ENCODE measurements at regions not wholly inside any gene's neighbourhood (a gene's known extent, or its start where the extent isn't known, plus 50 kb on each side); places are given as distances from the start of the nearest gene placed in this dataset.

GRCh38 chr14:97414718-97415098 is 617.5 kb downstream of the VRK1 start:
- no peaks in the 10 kb centered on the region for H3K36me3 ChIP-seq (ENCODE audit: control insufficient read depth in 1 of 2, insufficient read depth in 2 of 2, low read length in 2 of 2)
- H3K27ac ChIP-seq (ENCODE audit: low read depth, low read length) = no peak overlapping the region
- no peak overlapping the region for H3K4me2 ChIP-seq (ENCODE audit: low read length)
- H2AK5ac ChIP-seq (ENCODE audit: low read length) = no peak overlapping the region
- no peaks in the 10 kb centered on the region for H3K79me1 ChIP-seq (ENCODE audit: low read length)
- no peak overlapping the region for H3K14ac ChIP-seq (ENCODE audit: low read length)
- WGBS (ENCODE audit: extremely low coverage, insufficient coverage, insufficient read length) = no CpG with 5 or more reads among the region's 11 CpGs
- peaks cover 0 to 2% of the 10 kb centered on the region in 2 experiments for H3K4me1 ChIP-seq (ENCODE audit: control insufficient read depth in 1 of 2, insufficient read depth in 2 of 2, low read length in 2 of 2)
- H4K8ac ChIP-seq (ENCODE audit: low read depth, low read length) = no peak overlapping the region
- peaks cover 26% of the 10 kb centered on the region for H3K27me3 ChIP-seq (ENCODE audit: insufficient read depth, low read length)
- DNase-seq = no peak
- no peak overlapping the region for H3K18ac ChIP-seq (ENCODE audit: low read length)
- no peaks in the 10 kb centered on the region for H3K79me2 ChIP-seq (ENCODE audit: control insufficient read depth, insufficient read depth, low read length, poor library complexity)
- no peak overlapping the region for H3K4me3 ChIP-seq (ENCODE audit: low read depth, low read length)
- H2BK5ac ChIP-seq (ENCODE audit: low read depth, low read length, poor library complexity) = no peak overlapping the region
- H3K9ac ChIP-seq (ENCODE audit: low read length) = no peak overlapping the region
- H4K12ac ChIP-seq (ENCODE audit: low read depth, low read length) = no peak overlapping the region
- no peak overlapping the region for H3K23ac ChIP-seq (ENCODE audit: low read length)
- H2BK12ac ChIP-seq (ENCODE audit: low read length) = no peak overlapping the region
- H4K91ac ChIP-seq (ENCODE audit: low read depth, low read length) = no peak overlapping the region
- H3K9me3 ChIP-seq (ENCODE audit: insufficient read depth, low read depth, low read length) = peaks cover 2% of the 10 kb centered on the region
- H2BK120ac ChIP-seq (ENCODE audit: insufficient read depth, low read length, poor library complexity) = no peak overlapping the region
- no peak overlapping the region for H3K4ac ChIP-seq (ENCODE audit: low read depth, low read length)
- H2AFZ ChIP-seq (ENCODE audit: insufficient read depth, low read length, poor library complexity) = no peak overlapping the region

- Histone ChIP-seq H3K9ac (ENCODE audit: low read length) (no peak overlapping the region), H2BK12ac (ENCODE audit: low read length) (no peak overlapping the region), H2BK5ac (ENCODE audit: low read depth, low read length, poor library complexity) (no peak overlapping the region), H3K14ac (ENCODE audit: low read length) (no peak overlapping the region), H2AFZ (ENCODE audit: insufficient read depth, low read length, poor library complexity) (no peak overlapping the region), H3K4ac (ENCODE audit: low read depth, low read length) (no peak overlapping the region), H3K36me3 (ENCODE audit: control insufficient read depth in 1 of 2, insufficient read depth in 2 of 2, low read length in 2 of 2) (no peaks in the 10 kb centered on the region), H3K18ac (ENCODE audit: low read length) (no peak overlapping the region), H3K4me1 (ENCODE audit: control insufficient read depth in 1 of 2, insufficient read depth in 2 of 2, low read length in 2 of 2) (peaks cover 0 to 2% of the 10 kb centered on the region in 2 experiments), H4K8ac (ENCODE audit: low read depth, low read length) (no peak overlapping the region), H3K27ac (ENCODE audit: low read depth, low read length) (no peak overlapping the region), H3K79me2 (ENCODE audit: control insufficient read depth, insufficient read depth, low read length, poor library complexity) (no peaks in the 10 kb centered on the region), H3K23ac (ENCODE audit: low read length) (no peak overlapping the region), H3K9me3 (ENCODE audit: insufficient read depth, low read depth, low read length) (peaks cover 2% of the 10 kb centered on the region), H3K4me3 (ENCODE audit: low read depth, low read length) (no peak overlapping the region), H4K91ac (ENCODE audit: low read depth, low read length) (no peak overlapping the region), H3K4me2 (ENCODE audit: low read length) (no peak overlapping the region), H2BK120ac (ENCODE audit: insufficient read depth, low read length, poor library complexity) (no peak overlapping the region), H3K79me1 (ENCODE audit: low read length) (no peaks in the 10 kb centered on the region), H4K12ac (ENCODE audit: low read depth, low read length) (no peak overlapping the region), H3K27me3 (ENCODE audit: insufficient read depth, low read length) (peaks cover 26% of the 10 kb centered on the region), H2AK5ac (ENCODE audit: low read length) (no peak overlapping the region)
- WGBS (ENCODE audit: extremely low coverage, insufficient coverage, insufficient read length) = no CpG with 5 or more reads among the region's 7 CpGs
- DNase-seq = no peak
Measured at GRCh38 chr14:97415907-97416306, 618.7 kb downstream of the VRK1 start.

- no peaks in the 10 kb centered on the region for H3K79me2 ChIP-seq (ENCODE audit: control insufficient read depth, insufficient read depth, low read length, poor library complexity)
- H4K12ac ChIP-seq (ENCODE audit: low read depth, low read length) = no peak overlapping the region
- no peak overlapping the region for H2AK5ac ChIP-seq (ENCODE audit: low read length)
- peaks cover 2% of the 10 kb centered on the region for H3K9me3 ChIP-seq (ENCODE audit: insufficient read depth, low read depth, low read length)
- H3K23ac ChIP-seq (ENCODE audit: low read length) = no peak overlapping the region
- WGBS (ENCODE audit: extremely low coverage, insufficient coverage, insufficient read length) = no CpG with 5 or more reads among the region's 5 CpGs
- no peak overlapping the region for H3K4me3 ChIP-seq (ENCODE audit: low read depth, low read length)
- H3K18ac ChIP-seq (ENCODE audit: low read length) = no peak overlapping the region
- H3K36me3 ChIP-seq (ENCODE audit: control insufficient read depth in 1 of 2, insufficient read depth in 2 of 2, low read length in 2 of 2) = no peaks in the 10 kb centered on the region
- H3K27me3 ChIP-seq (ENCODE audit: insufficient read depth, low read length) = peaks cover 24% of the 10 kb centered on the region
- H2BK12ac ChIP-seq (ENCODE audit: low read length) = no peak overlapping the region
- H4K91ac ChIP-seq (ENCODE audit: low read depth, low read length) = no peak overlapping the region
- no peak overlapping the region for H2AFZ ChIP-seq (ENCODE audit: insufficient read depth, low read length, poor library complexity)
- no peak overlapping the region for H2BK5ac ChIP-seq (ENCODE audit: low read depth, low read length, poor library complexity)
- H4K8ac ChIP-seq (ENCODE audit: low read depth, low read length) = no peak overlapping the region
- no peaks in the 10 kb centered on the region for H3K79me1 ChIP-seq (ENCODE audit: low read length)
- H3K4me2 ChIP-seq (ENCODE audit: low read length) = no peak overlapping the region
- no peak overlapping the region for H3K14ac ChIP-seq (ENCODE audit: low read length)
- peaks cover 0 to 2% of the 10 kb centered on the region in 2 experiments for H3K4me1 ChIP-seq (ENCODE audit: control insufficient read depth in 1 of 2, insufficient read depth in 2 of 2, low read length in 2 of 2)
- DNase-seq = no peak
- no peak overlapping the region for H3K9ac ChIP-seq (ENCODE audit: low read length)
- H3K4ac ChIP-seq (ENCODE audit: low read depth, low read length) = no peak overlapping the region
- no peak overlapping the region for H3K27ac ChIP-seq (ENCODE audit: low read depth, low read length)
- no peak overlapping the region for H2BK120ac ChIP-seq (ENCODE audit: insufficient read depth, low read length, poor library complexity)
Measured at GRCh38 chr14:97416550-97416949, 619.4 kb downstream of the VRK1 start.

- H4K12ac ChIP-seq (ENCODE audit: low read depth, low read length) = no peak overlapping the region
- no peaks in the 10 kb centered on the region for H3K79me1 ChIP-seq (ENCODE audit: low read length)
- H3K9ac ChIP-seq (ENCODE audit: low read length) = no peak overlapping the region
- H3K4me2 ChIP-seq (ENCODE audit: low read length) = no peak overlapping the region
- no peaks in the 10 kb centered on the region for H3K79me2 ChIP-seq (ENCODE audit: control insufficient read depth, insufficient read depth, low read length, poor library complexity)
- no peak overlapping the region for H2BK5ac ChIP-seq (ENCODE audit: low read depth, low read length, poor library complexity)
- no peak overlapping the region for H3K27ac ChIP-seq (ENCODE audit: low read depth, low read length)
- no peak for DNase-seq
- H3K23ac ChIP-seq (ENCODE audit: low read length) = no peak overlapping the region
- no peak overlapping the region for H3K4ac ChIP-seq (ENCODE audit: low read depth, low read length)
- no peak overlapping the region for H3K14ac ChIP-seq (ENCODE audit: low read length)
- H3K18ac ChIP-seq (ENCODE audit: low read length) = no peak overlapping the region
- H4K91ac ChIP-seq (ENCODE audit: low read depth, low read length) = no peak overlapping the region
- no peak overlapping the region for H2AK5ac ChIP-seq (ENCODE audit: low read length)
- peaks cover 0 to 2% of the 10 kb centered on the region in 2 experiments for H3K4me1 ChIP-seq (ENCODE audit: control insufficient read depth in 1 of 2, insufficient read depth in 2 of 2, low read length in 2 of 2)
- H4K8ac ChIP-seq (ENCODE audit: low read depth, low read length) = no peak overlapping the region
- H3K36me3 ChIP-seq (ENCODE audit: control insufficient read depth in 1 of 2, insufficient read depth in 2 of 2, low read length in 2 of 2) = no peaks in the 10 kb centered on the region
- no peak overlapping the region for H3K4me3 ChIP-seq (ENCODE audit: low read depth, low read length)
- no peak overlapping the region for H2BK12ac ChIP-seq (ENCODE audit: low read length)
- H3K27me3 ChIP-seq (ENCODE audit: insufficient read depth, low read length) = peaks cover 19% of the 10 kb centered on the region
- no peak overlapping the region for H2AFZ ChIP-seq (ENCODE audit: insufficient read depth, low read length, poor library complexity)
- no CpG with 5 or more reads among the region's 3 CpGs for WGBS (ENCODE audit: extremely low coverage, insufficient coverage, insufficient read length)
- no peak overlapping the region for H2BK120ac ChIP-seq (ENCODE audit: insufficient read depth, low read length, poor library complexity)
- H3K9me3 ChIP-seq (ENCODE audit: insufficient read depth, low read depth, low read length) = peaks cover 2% of the 10 kb centered on the region
Measured at GRCh38 chr14:97417331-97417730, 620.1 kb downstream of the VRK1 start.
